ENCODE measurements at regions not wholly inside any gene's neighbourhood (a gene's known extent, or its start where the extent isn't known, plus 50 kb on each side); places are given as distances from the start of the nearest gene placed in this dataset.

DNA sequence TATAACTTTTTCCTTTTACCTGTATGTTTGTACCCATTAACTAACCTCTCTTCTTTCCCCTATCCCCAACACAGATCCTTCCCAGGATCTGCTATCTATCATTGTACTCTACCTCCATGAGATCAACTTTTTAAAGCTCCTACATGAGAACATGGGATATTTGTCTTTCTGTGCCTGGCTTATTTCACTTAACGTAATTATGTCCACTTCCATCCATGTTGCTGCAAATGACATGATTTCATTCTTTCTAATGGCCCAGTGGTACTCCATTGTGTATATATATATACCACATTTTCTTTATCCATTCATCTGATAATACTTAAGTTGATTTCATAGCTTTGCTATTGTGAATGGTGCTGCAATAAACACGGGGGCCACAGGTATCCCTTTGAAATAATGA is 135.9 kb upstream of the THUMPD2 start:
- Mint-ChIP-seq H3K27me3 (ENCODE audit: unreplicated experiment) (no peaks in the 10 kb centered on the region), H3K36me3 (ENCODE audit: unreplicated experiment) (no peaks in the 10 kb centered on the region), H3K4me3 (ENCODE audit: unreplicated experiment) (no peak overlapping the region), H3K9me3 (ENCODE audit: unreplicated experiment) (peaks cover 2% of the 10 kb centered on the region), H3K27ac (ENCODE audit: unreplicated experiment) (no peak overlapping the region), H3K4me1 (ENCODE audit: low read depth, unreplicated experiment) (no peaks in the 10 kb centered on the region)
- DNase-seq: no peak
- TF ChIP-seq, protein P1, sequence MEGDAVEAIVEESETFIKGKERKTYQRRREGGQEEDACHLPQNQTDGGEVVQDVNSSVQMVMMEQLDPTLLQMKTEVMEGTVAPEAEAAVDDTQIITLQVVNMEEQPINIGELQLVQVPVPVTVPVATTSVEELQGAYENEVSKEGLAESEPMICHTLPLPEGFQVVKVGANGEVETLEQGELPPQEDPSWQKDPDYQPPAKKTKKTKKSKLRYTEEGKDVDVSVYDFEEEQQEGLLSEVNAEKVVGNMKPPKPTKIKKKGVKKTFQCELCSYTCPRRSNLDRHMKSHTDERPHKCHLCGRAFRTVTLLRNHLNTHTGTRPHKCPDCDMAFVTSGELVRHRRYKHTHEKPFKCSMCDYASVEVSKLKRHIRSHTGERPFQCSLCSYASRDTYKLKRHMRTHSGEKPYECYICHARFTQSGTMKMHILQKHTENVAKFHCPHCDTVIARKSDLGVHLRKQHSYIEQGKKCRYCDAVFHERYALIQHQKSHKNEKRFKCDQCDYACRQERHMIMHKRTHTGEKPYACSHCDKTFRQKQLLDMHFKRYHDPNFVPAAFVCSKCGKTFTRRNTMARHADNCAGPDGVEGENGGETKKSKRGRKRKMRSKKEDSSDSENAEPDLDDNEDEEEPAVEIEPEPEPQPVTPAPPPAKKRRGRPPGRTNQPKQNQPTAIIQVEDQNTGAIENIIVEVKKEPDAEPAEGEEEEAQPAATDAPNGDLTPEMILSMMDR (IDR thresholded peaks at IDR 0.05; ENCODE audit: partially characterized antibody, unreplicated experiment): no peak

DNA sequence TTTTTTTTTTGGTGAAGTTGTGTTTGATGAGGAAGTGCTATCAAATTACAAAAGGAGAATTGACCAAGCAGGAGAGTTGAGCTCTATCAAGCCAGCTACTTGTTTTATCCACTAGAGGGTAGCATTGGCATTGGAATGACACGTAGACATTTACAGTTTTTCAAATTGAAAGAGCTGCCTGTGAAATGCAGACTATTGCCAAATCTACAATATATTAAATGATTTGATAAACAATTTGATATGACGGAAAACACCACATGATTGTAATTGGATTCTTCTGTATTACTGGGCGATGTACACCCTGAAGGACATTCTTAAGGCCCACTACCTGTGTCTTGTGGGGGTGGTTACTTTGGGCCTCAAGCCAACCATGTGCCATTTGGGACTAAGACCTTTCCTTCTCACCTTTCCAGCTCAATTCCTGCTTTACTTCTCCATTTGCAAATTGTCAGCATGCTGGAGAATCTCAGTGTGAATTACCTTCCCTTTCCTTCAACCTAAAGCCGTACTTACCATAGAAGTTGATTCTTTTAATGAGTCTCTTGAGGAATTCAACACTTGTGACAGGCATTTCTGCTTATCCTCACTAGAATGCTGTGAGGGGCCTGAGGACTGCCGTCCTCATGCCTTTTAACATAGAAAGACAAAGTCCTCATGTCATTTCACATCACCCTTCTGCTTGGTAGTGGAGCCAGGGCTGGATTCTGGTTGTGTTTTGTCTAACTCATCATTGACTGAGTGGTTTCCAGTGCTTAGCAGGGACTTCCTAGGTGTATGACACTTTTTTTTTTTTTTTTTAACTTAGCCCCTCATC is 134.8 kb upstream of the THUMPD2 start:
- H3K36me3 Mint-ChIP-seq (ENCODE audit: unreplicated experiment): no peaks in the 10 kb centered on the region
- no peak overlapping the region for H3K27ac Mint-ChIP-seq (ENCODE audit: unreplicated experiment)
- H3K9me3 Mint-ChIP-seq (ENCODE audit: unreplicated experiment): no peaks in the 10 kb centered on the region
- no peaks in the 10 kb centered on the region for H3K4me1 Mint-ChIP-seq (ENCODE audit: low read depth, unreplicated experiment)
- H3K4me3 Mint-ChIP-seq (ENCODE audit: unreplicated experiment): no peak overlapping the region
- no peak for DNase-seq
- H3K27me3 Mint-ChIP-seq (ENCODE audit: unreplicated experiment): no peaks in the 10 kb centered on the region
- TF ChIP-seq, protein P1 (IDR thresholded peaks at IDR 0.05; ENCODE audit: partially characterized antibody, unreplicated experiment): peak; percentile 74

DNA sequence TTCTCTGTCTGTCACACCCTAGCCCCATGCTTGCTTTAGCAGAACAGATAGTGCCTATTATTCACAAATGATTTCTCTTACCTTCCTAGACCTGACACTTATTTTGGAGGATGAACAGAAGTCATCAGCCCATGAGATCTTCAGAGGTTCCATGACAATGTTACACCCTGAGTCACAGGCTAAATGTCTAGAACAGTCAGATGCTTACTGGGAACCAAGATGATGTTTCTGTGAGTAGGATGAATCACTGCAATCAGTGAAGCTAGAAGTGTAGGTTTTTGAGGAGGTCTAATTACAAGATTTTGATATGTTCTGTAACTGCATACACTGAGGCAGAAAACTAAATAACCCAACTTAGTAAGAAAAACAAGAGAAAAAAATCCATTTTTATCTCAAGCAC is 123.0 kb upstream of the THUMPD2 start:
- Mint-ChIP-seq H3K4me3 (ENCODE audit: unreplicated experiment) (no peak overlapping the region), H3K9me3 (ENCODE audit: unreplicated experiment) (no peaks in the 10 kb centered on the region), H3K27ac (ENCODE audit: unreplicated experiment) (no peak overlapping the region), H3K27me3 (ENCODE audit: unreplicated experiment) (no peaks in the 10 kb centered on the region), H3K4me1 (ENCODE audit: low read depth, unreplicated experiment) (no peaks in the 10 kb centered on the region), H3K36me3 (ENCODE audit: unreplicated experiment) (peaks cover 8% of the 10 kb centered on the region)
- TF ChIP-seq, protein P1 (IDR thresholded peaks at IDR 0.05; ENCODE audit: partially characterized antibody, unreplicated experiment): no peak
- no peak for DNase-seq

DNA sequence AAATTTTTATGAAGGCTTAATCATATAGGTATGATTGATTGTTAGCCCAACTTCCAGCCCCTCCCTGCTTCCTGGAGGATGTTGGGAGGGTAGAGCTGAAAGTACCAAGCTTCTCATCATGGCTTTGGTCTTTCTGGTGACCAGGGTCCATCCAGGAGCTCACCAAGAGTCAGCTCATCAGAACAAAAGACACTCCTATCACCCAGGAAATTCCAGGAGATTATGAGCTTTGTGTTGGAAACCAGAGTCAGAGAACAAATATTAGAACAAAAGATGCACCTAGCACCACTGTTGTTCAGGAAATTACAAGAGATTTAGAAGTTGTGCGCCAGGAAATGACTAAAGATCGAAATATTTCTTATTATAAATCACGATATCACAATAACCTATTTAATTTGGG is 119.9 kb upstream of the THUMPD2 start:
- H3K9me3 Mint-ChIP-seq (ENCODE audit: unreplicated experiment): no peaks in the 10 kb centered on the region
- DNase-seq: no peak
- TF ChIP-seq, protein P1 (IDR thresholded peaks at IDR 0.05; ENCODE audit: partially characterized antibody, unreplicated experiment): no peak
- H3K27ac Mint-ChIP-seq (ENCODE audit: unreplicated experiment): no peak overlapping the region
- no peaks in the 10 kb centered on the region for H3K27me3 Mint-ChIP-seq (ENCODE audit: unreplicated experiment)
- H3K36me3 Mint-ChIP-seq (ENCODE audit: unreplicated experiment): peaks cover 8% of the 10 kb centered on the region
- H3K4me1 Mint-ChIP-seq (ENCODE audit: low read depth, unreplicated experiment): no peaks in the 10 kb centered on the region
- no peak overlapping the region for H3K4me3 Mint-ChIP-seq (ENCODE audit: unreplicated experiment)

DNA sequence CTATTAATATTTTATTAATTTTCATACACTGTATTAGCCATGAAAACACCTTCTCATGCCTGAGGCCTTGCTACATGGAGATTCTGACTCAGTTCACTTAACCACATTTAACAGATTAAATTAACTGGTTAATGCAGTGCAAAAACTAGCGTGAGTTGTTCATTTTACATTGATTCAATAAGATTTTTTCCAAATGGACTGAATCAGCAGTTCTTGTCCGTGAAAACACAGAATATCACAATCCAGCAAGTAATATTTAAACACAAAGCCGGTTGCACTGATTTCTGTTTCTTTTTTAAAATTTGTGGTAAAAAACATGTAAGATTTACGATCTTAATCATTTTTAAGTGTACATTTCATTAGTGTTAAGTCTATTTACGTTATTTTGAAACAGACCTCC is 118.2 kb upstream of the THUMPD2 start:
- H3K27ac Mint-ChIP-seq (ENCODE audit: unreplicated experiment): no peak overlapping the region
- no peak for DNase-seq
- peaks cover 8% of the 10 kb centered on the region for H3K36me3 Mint-ChIP-seq (ENCODE audit: unreplicated experiment)
- TF ChIP-seq, protein P1 (IDR thresholded peaks at IDR 0.05; ENCODE audit: partially characterized antibody, unreplicated experiment): no peak
- H3K9me3 Mint-ChIP-seq (ENCODE audit: unreplicated experiment): no peaks in the 10 kb centered on the region
- no peaks in the 10 kb centered on the region for H3K27me3 Mint-ChIP-seq (ENCODE audit: unreplicated experiment)
- no peaks in the 10 kb centered on the region for H3K4me1 Mint-ChIP-seq (ENCODE audit: low read depth, unreplicated experiment)
- no peak overlapping the region for H3K4me3 Mint-ChIP-seq (ENCODE audit: unreplicated experiment)

All from glutamatergic neuron (in vitro differentiated cells).